HG03045 (cell line): ENCODE measurements at regions not wholly inside any gene's neighbourhood (a gene's known extent, or its start where the extent isn't known, plus 50 kb on each side); places are given as distances from the start of the nearest gene placed in this dataset.

Experiments used
- ATAC-seq: cut with Tn5 transposase; IDR thresholded peaks from one replicate; pipeline ENCODE4 v1.9.1; 2021; ENCODE audit warnings: mild to moderate bottlenecking, moderate library complexity; ENCODE audit not compliant: unreplicated experiment

- no peak for ATAC-seq
Observed at GRCh38 chr4:58561170-58561569, 1451.0 kb upstream of the IGFBP7 start.

- no peak for ATAC-seq
Observed at GRCh38 chr4:58560736-58561135, 1450.6 kb upstream of the IGFBP7 start.

- ATAC-seq, result no peak
Observed at GRCh38 chr4:58553679-58554078, 1443.5 kb upstream of the IGFBP7 start.

DNA sequence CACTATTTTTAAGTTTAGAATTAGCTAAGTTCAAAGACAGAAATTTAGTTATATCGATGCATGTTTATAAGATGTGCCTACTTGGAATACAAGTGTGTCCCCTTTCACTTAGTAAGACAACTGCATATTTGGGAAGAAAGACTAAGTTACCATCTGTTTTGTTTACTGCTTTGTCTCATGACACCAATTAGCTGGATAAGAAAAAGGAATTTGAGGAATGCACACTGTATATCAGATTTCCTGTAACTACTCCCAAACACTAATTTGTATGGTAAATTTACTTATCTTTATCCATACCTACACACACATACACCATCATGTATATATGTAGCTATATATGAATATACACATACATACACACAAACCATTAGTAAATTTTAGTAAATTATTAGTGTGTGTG, 1442.8 kb upstream of the IGFBP7 start:
- ATAC-seq, result no peak

- ATAC-seq, result no peak
Observed at GRCh38 chr4:58551676-58552075, 1441.5 kb upstream of the IGFBP7 start.

- no peak for ATAC-seq
Observed at GRCh38 chr4:58543465-58543864, 1433.3 kb upstream of the IGFBP7 start.

GRCh38 chr4:58541926-58542325, 1431.7 kb upstream of the IGFBP7 start:
- ATAC-seq, result no peak

GRCh38 chr4:58522765-58523382, 1412.7 kb upstream of the IGFBP7 start:
- ATAC-seq, result no peak

- no peak for ATAC-seq
Observed at GRCh38 chr4:58515226-58515625, 1405.0 kb upstream of the IGFBP7 start.

- ATAC-seq, result no peak
Observed at GRCh38 chr4:58514299-58514698, 1404.1 kb upstream of the IGFBP7 start.

GRCh38 chr4:58510652-58511051, 1400.5 kb upstream of the IGFBP7 start:
- no peak for ATAC-seq

DNA sequence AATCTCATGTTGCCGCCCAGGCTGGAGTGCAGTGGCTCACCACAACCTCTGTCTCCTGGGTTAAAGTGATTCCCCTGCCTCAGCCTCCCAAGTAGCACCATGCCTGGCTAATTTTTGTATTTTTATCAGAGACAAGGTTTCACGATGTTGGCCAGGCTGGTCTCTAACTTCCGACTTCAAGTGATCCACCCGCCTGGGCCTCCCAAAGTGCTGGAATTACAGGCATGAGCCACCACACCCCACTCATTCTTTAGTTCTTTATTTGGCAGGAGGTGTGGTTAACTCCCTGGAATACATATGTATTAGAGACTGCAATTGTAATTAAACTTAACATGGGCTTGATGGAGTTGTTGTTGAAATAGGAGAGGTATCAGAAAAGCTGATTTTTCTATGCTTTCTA, 1396.9 kb upstream of the IGFBP7 start:
- no peak for ATAC-seq

DNA sequence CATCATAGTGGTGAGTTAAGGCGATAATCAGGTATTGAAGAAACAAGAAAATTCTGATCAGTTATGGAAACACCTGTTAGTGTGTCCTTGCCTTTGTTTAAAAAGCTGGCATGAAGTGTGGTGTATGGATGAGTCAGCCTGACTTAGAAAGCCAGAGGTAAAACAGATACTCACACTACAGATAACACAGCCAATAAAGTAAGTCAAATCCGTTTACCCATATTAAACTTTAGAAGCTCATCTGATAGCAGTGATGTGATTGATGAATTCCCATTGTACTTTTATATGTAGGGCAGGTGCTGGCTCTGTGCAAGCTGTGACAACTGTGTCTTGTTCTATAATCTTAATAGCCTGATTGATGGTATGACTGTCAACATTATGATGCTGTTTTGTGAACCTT, 1392.7 kb upstream of the IGFBP7 start:
- no peak for ATAC-seq

DNA sequence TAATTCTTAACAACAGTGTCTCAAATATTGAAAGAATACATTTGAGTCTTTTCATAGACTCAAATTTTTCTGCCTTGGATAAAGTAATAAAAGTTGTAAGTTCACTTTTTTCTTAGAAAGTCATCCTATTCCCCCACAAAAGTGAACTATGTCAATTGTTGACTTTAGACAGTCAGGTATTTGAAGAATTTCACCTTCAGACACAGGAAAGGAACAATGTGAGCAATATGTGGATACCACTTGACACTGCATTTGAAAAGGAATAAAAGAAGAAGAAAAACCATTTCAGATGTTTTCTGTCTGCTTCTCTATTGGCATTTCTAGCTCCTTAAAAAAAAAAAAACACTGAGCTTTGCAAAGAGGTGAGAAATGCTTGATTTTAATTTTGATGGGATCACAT, 1389.0 kb upstream of the IGFBP7 start:
- ATAC-seq, result no peak

DNA sequence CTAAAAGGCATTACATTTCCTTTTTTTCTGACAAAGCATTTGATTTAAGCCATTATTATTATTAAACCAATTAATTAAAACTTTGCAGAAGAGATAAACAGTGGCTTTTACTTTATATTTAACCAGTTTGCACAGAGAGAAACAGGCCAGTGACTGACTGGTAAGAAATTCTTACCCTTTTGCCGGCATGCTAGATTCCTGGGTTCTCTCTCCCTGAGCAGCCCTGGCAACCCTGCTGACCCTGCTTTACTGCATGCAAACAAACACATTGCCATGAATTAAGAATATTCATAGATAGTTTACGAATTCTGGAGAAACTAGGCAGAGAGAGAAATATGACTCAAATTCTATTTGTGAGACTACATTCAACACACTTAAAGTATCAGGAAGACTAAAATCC, 1381.4 kb upstream of the IGFBP7 start:
- ATAC-seq, result no peak

- ATAC-seq, result no peak
Observed at GRCh38 chr4:58477950-58478349, 1367.8 kb upstream of the IGFBP7 start.

DNA sequence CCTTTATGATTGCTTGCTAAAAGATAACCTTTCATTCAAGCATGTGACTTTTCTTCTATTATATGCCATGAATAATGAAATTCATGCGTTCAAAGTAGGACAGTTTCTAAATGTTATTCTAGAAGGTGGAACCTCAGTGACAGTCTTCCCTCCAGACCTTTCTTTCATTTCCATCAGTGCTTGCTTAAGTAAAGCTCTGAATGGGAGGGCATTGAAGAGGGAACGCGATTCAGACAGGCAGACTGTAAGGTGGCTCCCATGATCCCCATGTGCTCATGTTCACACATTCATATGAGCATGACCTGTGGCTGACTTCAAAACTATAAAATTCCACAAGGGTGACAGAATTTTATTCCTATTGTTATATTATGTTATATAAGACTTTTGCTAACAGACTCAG, 1367.3 kb upstream of the IGFBP7 start:
- ATAC-seq, result no peak

- no peak for ATAC-seq
Observed at GRCh38 chr4:58475097-58475496, 1364.9 kb upstream of the IGFBP7 start.

GRCh38 chr4:58465031-58465430, 1354.8 kb upstream of the IGFBP7 start:
- ATAC-seq, result no peak

GRCh38 chr4:58456727-58457384, 1346.7 kb upstream of the IGFBP7 start:
- ATAC-seq, result no peak

- no peak for ATAC-seq
Observed at GRCh38 chr4:58453956-58454355, 1343.8 kb upstream of the IGFBP7 start.

DNA sequence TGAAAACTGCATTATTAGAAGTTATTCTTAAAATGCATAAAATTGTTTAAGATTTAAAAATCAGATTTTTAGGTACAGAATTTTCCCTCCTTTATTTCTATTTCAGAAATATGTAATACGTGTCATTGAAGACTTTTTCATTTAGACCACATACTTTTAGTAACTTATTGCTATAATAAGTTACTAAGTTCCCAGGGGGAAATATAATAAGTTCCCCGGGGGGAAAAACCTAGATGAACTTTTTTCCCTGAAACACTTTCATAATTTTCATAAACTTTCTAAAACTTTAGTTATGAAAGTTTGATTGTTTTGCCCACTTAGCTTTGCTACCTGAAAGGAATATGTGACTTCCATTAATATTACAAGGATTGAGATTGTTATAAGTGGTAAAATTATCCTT, 1341.5 kb upstream of the IGFBP7 start:
- no peak for ATAC-seq

- ATAC-seq, result no peak
Observed at GRCh38 chr4:58435871-58436270, 1325.7 kb upstream of the IGFBP7 start.
